ENCODE measurements at regions not wholly inside any gene's neighbourhood (a gene's known extent, or its start where the extent isn't known, plus 50 kb on each side); places are given as distances from the start of the nearest gene placed in this dataset.

DNA sequence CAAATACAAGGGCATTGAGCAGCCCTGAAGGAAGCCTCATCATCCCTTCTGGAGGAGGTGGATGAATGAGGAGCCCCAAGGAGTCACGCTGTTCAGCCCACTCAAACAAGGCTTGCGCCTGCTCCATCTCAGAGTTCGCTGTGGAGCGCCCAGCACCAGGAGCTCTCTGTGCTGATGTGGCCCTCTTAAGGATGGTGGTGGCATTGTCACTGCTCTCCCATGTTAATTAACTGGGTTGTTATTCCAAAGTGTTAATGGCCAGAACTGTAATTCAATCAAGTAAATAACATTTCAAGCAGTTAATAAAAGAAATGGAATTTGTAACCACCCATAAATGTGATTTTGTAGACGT, 726.0 kb upstream of the RAB6C start:
- no peak for DNase-seq (ENCODE audit: low read depth)

DNA sequence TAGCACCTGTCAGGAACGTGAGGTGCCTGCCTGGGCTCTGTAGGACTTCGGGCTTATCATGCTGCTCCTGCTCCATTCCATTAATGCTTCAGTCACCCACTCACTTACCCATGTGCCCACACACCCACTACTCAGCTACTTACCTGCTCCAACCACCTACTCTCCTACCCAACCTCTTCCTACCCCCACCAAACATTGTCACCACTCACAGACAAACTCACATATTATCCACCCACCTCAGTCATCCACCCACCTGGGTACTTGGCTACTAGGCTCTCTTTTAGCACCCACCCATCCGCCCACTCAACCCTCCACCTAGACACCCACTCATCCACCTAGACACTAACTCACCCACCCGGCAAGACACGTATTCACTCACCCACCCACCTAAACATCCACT, 724.7 kb upstream of the RAB6C start:
- DNase-seq (ENCODE audit: low read depth) = no peak

DNA sequence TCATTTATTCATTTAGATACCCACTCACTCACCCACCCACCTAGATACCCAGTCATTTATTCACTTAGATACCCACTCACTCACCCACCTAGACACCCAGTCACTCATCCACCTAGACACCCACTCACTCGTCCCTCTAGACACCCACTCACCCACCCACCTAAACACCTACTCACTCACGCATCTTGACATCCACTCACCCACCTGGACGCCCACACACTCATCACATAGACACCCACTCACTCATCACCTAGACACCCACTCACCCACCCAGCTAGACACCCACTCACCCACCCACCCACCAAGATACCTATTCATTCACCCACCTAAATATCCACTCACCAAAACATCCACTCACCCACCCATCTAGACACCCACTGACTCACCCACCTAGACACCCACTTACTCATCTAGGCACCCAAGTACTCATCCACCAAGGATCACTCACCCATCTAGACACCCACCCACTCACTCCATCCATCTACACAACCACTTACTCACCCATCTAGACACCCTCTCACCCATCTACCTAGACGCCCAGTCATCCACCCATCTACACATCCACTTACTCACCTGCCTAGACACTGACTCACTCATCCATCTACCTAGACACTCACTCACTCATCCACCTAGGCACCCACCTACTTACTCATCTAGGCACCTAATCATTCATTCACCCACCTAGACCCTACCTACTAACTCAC, 723.7 kb upstream of the RAB6C start:
- no peak for DNase-seq (ENCODE audit: low read depth)

DNA sequence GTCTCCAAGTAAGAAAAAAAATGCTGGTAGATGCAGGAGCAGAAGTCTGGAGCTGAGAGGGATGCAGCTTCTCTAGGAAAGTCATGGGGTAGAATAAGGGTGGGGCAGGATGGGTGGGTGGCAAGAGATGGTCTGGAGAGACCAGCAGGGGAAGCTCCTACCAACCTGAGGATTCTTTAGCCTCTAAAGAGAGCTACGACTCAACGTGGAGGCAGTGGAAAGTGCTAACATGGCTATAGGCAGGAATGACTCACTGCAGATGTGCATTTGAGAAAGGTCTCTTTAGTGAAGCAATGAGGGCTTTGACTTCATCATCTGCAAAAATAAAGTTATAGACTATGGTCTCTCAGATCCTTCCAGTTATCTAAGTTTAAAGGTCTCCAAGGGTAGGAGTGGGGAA, 722.8 kb upstream of the RAB6C start:
- DNase-seq (ENCODE audit: low read depth) = no peak

DNA sequence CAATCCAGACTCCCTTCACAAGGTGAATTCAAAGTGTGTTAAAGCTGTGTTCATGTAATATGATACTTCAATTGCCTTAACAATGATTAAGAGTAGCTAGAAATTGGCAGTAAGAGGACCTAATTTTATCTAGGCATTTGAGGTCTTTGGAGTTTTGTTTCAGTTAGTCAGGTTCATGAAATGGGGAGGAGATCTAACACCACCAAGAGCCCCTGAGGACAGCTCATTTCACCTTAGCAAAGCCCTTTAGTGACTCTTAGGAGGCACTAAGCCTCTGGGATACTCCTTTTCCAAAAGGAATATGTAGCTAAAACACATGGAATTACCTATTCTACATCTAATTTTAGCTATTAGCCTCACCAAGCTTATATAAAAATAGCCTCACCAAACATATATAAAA, 716.5 kb upstream of the RAB6C start:
- DNase-seq (ENCODE audit: low read depth) = no peak

DNA sequence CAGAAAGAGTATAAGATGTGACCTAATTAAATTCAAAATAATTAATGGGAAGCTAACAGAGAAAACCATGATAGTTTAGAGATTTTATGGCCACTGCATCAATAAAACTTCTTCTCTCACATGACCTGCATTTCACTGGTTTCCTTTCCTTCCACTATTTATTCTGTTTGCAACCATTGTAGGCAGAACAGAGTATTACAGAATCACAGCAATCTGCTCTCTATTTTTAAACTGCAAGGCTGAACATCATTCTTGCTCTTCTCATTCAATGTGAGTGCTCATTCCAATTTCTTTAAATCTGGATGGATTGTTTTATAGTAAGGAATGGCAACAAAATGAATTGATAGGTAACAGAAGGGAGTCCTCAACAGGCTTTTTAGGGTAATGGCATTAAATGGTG, 715.5 kb upstream of the RAB6C start:
- no peak for DNase-seq (ENCODE audit: low read depth)

DNA sequence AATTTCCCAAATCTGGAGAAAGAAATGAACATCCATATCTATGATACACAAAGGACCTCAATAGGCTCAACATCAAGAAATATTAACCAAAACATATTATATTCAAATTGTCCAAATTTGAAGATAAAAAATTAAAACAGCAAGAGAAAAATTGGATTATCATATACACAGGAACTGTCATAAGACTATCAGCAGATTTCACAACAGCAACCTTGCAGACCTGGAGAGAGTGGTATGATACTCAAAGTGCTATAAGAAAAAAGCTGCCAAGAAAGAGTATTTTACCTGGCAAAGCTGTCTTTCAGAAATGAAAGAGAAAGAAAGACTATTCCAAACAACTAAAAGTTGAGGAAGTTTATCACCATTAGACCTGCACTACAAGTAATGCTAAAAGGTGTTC, 711.9 kb upstream of the RAB6C start:
- no peak for DNase-seq (ENCODE audit: low read depth)

DNA sequence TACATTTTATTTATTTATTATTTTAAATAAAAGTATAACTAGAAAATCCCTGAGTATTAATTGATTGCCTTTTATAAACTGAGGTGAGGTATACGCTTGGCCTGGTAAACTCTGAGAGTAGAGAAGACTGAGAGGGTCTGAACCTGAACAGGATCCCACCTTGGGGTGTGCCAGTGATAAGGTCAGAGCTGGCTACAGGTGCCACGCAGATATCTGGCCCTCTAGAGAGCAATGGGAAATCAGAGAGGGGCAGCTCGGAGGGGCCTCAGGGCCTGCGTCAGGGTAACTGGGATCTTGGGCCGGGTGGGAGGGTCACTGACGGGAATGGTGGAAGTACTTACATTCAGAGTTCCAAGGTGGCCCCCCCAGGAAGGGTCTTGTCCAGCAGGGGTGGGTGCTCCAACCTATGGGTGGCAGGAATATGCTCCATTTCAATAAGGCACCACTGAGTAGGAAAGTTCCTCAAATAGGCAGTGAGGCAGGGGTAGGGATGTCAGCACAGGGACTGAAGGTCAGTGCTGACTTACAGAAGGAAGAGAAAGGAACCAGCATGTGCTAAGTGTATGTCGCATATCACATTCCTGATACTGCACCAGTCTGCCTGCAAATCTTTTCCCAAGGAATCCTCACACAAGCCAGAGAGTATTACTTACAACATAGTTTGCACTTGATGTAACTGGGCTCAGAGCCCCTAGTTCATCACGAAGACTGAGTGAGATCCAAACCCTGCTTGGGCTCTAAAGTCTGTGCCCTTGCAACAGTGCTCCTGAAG, 706.0 kb upstream of the RAB6C start:
- DNase-seq (ENCODE audit: low read depth) = no peak

DNA sequence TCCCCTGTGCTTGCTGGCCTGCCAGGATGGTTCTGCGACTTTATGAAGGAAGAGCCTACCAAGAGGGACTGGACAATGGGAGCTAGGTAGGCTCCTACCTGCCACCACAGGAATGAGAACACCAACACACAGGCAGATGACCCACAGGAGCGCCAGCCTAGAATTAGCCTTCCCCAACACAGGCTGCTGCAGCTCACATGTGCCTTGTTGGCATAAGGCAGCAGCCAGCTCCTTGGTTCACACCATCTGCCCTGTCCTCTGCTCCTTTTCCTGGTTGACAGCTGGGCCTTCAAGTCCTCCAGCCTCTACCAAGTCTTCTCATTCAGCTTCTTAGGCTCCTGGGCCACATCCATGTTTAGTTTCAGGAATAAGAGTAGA, 705.4 kb upstream of the RAB6C start:
- DNase-seq (ENCODE audit: low read depth) = no peak

DNA sequence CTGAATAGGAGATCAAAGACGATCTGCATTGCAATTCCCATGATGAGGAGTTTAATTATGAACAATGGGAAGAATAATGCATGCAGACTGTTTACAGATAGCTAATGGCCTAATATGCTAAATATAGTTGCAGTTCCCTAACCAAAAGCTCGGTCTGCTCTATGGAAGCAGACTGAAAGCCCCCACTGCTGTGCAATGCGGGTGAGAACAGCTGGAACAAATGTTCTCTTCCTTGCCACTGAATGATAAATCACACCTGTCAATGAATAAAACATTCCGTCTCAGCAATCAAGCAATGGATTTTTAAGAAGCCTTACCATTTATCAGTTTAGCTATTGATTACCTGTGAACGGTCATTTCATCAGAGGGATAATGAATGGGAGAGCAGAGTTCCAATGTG, 704.5 kb upstream of the RAB6C start:
- no peak for DNase-seq (ENCODE audit: low read depth)

DNA sequence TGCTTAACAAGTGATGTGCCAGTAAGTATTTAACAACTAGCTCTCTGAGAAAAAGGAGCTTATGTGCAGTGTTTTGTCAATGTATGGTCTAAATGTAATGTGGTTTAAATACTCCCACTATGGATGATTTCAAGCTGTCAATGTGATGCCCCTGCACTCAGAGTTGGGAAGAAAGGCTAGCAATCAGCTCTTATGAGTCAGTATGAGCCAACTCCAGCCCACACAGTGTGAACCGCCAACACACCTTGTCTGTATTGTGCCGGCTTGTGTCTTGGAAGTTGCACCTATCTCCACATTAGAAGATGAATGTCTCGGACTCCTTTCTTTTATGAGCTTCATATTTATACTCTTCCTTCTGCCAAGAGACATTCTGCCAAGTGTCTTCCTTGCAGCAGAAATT, 703.8 kb upstream of the RAB6C start:
- DNase-seq (ENCODE audit: low read depth) = no peak

DNA sequence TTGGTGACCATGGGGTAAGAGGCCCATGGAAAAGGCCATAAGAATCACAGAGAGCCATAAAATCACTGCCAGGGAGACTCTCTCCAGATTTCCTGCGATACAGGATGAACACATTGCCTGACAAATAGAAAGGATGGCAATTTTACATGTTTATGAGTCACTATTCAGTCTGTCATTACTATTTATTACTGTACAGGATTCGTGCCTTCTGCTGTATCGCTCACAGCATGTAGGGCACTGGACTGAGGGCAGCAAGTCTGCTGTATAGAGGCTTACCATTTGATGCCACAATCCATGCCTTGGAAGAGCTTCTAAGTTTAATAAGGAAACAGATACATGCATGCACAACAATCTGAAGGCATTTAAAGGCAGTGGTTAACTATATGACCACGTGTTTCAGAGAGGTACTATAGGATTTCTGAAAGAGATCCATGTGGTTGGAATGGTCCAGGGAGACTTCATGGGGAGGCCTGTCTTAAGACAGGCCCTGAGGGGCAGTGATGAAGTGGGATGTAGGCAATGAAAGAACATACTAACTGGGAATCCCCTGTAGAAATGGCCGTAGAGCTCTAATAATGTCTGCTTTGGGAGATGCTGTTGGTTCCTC, 702.4 kb upstream of the RAB6C start:
- no peak for DNase-seq (ENCODE audit: low read depth)

DNA sequence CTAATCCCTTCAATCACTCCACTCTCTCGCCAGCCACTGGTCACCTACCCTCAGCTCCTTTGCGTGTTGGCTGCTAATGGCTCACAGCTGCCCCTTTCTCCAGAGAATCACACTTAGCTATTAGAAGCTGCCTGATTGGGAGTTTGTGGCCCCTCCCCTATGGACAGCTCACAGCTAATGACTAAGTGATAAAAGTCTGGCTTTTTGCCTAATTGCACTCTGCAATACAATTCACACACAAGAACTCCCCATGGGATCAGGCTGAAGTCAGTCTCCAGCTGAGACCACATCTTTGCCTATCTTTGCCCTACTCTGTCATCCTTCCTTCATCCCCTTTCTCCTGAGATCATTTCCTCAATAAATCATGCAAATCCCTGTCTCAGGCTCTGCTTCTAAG, 701.9 kb upstream of the RAB6C start:
- DNase-seq (ENCODE audit: low read depth) = no peak

DNA sequence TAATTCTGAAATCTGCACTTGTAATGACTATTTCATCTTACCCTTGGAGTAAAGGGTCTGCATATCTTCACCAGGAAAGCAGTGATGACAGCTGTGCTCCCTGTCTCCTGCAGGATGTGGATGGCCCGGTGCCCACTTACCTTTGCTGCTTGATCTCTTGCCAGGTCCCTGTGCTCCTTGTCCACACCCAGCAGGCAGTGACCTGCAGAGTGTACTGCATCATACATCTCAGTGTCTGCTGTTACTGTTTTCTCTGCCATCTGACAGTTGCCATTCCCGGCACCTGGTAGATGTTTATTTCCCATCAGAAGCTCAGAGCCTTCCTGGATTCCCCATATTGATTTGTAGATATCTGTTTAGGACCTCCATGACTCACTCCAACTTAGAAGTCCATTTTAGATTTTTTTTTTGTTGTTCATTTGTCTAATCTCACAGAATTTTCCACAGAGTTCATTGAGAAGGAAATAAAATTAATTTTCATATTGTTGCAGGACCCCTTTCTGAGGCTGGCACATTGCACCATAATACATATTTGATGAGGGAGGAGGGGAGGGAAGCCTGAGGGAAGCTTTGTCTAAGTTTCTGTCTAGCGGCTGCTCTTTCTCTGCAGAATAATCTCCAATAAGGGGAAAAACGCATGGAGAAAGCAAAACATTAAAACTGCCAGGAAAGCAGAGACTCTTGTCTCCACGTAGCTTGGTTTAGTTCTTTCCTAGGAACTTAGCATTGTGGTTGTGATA, 697.5 kb upstream of the RAB6C start:
- no peak for DNase-seq (ENCODE audit: low read depth)

DNA sequence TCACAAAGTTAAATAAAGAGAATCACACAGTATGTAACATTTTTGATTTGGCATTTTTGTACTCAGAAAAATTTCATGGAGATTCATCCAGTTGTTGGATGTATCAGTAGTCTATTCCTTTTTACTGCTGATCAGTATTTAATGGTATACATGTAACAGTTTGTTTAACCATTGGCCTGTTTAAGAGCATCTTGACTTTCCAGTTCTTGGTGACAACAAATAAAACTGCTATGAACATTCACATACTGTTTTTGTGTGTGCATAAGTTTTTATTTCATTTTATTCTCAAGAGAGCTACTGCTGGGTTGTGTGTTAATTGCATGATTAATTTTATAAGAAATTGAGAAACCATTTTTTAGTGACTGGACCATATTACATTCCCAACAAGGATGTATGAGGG, 694.5 kb upstream of the RAB6C start:
- DNase-seq (ENCODE audit: low read depth) = no peak

DNA sequence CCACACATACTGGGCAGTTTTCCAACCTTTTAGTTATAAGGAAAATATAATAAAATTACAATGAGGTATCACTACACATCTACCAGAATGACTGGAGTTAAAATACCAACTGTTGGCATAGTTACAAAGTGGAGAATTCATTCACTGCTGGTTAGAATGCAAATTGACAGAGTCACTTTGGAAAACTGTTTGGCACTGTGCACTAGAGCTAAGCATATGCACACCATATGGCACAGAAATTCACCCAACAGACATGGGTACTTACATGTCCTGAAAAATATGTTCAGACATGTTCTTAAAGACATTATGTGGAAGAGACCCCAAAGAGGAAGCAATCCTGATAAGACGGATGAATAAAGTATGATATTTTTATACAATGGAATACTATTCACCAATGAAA, 686.1 kb upstream of the RAB6C start:
- DNase-seq (ENCODE audit: low read depth) = no peak

DNA sequence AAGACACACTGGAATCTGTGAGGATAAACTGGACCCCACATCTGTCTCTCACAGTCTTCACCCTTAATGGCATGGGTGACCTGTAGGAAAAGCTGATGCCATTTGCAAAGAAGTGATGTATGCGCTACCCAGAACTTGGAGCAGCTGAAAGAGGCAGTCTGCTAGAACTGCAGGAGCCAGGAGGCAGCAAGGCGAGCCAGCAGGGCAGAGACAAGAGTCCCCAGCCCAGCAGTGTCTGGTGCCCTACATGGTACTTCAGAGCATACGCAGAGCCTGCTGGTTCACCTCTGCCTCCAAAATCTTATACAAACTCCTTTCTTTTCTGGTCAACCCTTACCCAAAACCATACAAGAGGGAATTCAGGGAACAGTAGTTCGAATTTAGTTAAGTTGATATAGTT, 683.1 kb upstream of the RAB6C start:
- no peak for DNase-seq (ENCODE audit: low read depth)

DNA sequence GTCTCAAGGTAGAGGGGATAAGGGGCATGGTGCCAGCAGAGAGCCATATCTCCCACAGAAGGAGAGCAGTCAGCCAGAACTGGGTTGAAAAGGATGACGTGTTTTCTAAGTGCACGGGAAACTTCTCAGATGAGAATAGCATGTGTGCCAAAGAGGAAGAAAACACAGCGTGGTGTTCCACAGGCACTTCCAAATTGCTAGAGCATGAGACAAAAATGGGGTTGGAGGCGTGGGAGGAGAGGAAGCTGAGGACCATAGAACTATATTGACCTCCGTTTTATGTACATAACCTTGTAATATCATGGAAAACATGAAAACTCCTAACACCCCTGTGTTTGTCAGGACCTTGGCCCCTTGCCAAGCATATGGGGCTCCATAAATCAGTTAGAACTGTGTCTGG, 682.7 kb upstream of the RAB6C start:
- no peak for DNase-seq (ENCODE audit: low read depth)

DNA sequence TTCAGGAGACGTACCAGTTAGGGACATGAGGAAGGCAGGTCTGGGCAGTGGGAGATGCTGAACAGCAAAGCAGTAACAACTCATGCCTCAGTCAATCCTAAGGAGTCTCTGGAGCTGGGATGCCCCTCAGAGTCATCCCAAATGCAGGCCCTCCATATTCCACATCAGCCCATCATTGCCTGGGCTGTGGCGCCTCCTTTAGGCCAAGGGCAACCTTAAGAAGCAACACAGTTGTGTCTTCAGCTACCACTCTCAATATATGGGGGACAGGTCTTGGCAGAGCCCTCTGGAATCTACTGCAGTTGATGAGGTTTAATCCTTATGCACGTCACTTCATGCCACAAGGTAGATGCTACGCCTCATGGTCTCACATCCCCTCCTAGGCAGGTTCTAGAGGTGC, 682.0 kb upstream of the RAB6C start:
- no peak for DNase-seq (ENCODE audit: low read depth)

DNA sequence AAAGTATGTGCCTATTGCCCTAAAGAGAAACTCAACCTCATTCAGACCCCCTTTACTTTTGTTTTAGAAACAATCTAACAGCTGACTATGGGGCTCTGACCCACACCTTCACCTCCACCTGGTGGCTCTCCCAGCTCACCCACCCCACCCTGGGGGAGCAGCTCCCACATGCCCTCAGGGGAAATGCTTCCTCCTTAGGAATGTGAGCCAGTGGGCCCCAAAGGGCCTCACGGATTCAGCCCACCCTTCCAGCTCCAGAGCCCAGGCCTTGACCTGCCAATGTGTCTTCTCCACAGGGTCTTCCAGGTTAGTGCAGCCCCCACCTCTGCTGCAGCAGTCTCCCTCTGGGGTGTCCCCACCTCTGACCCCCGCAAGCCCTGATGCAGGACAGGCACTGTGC, 680.1 kb upstream of the RAB6C start:
- DNase-seq (ENCODE audit: low read depth) = no peak

DNA sequence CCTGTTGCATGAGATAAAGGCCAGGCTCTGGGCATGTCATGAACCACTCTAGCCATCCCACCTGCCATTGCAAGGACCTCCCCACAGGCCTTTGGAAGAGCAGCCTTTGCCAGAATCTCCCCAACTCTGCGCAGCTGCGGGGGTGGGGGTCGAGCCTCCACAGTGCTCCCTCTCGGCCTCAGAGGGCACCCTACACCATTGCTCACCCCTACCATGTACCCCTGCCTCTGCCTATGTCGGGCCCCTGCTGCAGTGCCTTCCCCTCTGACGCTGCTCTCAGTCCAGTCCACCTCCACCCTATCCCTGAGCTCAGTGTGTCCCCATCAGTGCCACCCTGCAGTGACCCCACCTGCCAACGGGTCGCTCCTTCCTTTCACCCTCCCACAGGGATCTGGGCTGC, 679.7 kb upstream of the RAB6C start:
- no peak for DNase-seq (ENCODE audit: low read depth)

DNA sequence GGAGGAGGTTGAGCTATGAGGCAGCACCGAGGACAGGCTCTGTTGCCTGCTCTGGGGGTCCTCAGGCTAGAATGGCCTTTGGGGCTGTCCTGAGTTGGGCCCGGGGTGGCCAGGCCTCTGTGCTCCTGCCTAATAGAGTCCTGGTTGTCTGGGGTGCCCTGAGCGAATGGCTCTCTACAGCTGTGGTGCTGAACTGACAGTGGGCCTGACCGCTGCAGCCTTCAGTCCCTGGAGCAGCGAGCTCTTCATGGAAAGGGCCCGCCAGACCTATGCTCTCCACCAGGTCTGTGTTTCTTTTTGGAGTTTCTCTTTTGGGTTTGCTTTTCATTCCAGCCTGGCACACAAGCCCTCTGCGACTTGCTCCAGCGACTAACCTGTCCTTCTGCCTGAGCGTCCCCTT, 679.0 kb upstream of the RAB6C start:
- no peak for DNase-seq (ENCODE audit: low read depth)

DNA sequence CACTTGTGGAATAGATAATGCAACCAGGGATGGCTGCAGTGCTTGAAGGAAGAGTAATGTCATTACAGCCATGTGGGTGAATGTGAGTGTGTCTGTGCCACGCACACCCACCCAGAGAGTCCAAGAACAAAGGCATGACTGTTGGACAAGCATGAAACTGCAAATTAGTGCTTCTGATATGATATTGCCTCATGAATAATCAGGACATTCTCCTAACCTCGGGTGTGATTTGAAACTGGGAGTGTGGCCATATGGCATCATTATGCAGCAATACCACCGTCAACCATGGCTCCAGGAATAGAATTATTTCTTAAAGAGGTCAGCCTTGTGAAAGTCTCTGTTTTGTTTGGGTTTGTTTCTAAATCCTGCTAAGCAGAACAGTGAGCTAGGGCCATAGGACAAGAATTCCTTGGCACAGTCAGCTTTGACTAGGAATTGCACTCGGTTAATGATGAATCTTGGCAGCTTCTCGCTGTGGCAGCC, 678.0 kb upstream of the RAB6C start:
- no peak for DNase-seq (ENCODE audit: low read depth)

Data from stimulated activated CD8-positive, alpha-beta memory T cell treated with anti-CD3 and anti-CD28 coated beads, Interleukin-4, amount 100 ng/mL, for 24 hours (primary cell).